ENCODE measurements at regions not wholly inside any gene's neighbourhood (a gene's known extent, or its start where the extent isn't known, plus 50 kb on each side); places are given as distances from the start of the nearest gene placed in this dataset.

DNA sequence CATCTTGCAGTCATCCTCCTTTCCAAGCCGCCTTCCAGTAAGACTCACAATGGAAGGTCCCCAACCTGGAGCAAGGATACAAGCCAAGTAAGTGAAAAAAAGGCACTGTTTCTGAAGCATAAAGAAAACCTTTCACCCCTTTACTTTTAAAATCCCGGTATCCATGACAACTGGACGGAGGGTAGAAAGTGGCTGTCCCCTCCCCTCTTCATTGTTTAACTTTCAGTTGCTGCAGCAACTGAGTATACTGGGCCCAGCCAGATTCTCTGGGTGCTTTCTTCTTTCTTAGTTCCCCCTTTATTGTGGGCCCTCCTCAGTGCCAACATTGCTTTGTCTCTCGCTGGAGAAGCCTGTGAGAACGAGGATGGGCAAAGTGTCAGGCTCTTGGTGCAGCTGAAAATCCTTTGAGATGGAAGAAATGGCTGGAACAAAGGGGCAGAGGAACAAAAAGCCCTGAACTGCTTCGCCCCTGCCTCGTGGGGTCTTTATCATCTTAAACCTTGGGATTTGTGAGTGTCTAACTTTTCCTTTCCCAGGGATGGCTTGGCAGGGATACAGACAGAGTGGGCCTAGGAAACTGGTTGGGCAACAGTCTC lies 224.0 kb upstream of the RGMA start:
- Mint-ChIP-seq H3K27me3 (peaks cover 2% of the 10 kb centered on the region), H3K4me1 (no peaks in the 10 kb centered on the region), H3K4me3 (no peak overlapping the region), H3K27ac (no peak overlapping the region), H3K9me3 (no peaks in the 10 kb centered on the region), H3K36me3 (no peaks in the 10 kb centered on the region)

DNA sequence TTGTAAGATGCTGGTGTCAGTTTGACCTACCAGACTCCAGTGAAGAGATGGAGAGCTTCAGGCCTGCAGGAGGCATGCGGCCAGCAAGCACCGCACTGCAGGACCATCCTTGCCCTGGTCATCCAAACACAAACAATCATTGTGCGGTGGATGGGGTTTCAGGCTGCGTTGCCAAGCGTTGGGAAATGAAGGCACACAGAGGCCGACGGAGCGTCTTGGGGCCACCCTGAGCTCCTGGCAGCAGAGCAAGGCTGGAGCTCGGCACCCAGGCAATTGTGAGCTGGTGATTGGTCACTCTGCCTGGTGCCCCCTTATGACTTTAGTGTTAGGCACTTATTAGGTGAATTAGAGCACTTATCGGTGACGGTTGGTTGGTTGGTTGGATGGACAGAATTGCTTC lies 222.6 kb upstream of the RGMA start:
- Mint-ChIP-seq H3K27me3 (peaks cover 2% of the 10 kb centered on the region), H3K4me1 (no peaks in the 10 kb centered on the region), H3K9me3 (no peaks in the 10 kb centered on the region), H3K36me3 (no peaks in the 10 kb centered on the region), H3K27ac (no peak overlapping the region), H3K4me3 (no peak overlapping the region)

- no peak overlapping the region for H3K27ac Mint-ChIP-seq
- no peak overlapping the region for H3K4me3 Mint-ChIP-seq
Observed at GRCh38 chr15:93308026-93308690, 219.1 kb upstream of the RGMA start.

GRCh38 chr15:93307513-93307912 lies 218.5 kb upstream of the RGMA start:
- H3K4me1 Mint-ChIP-seq: no peaks in the 10 kb centered on the region
- H3K9me3 Mint-ChIP-seq: no peaks in the 10 kb centered on the region
- no peak overlapping the region for H3K27ac Mint-ChIP-seq
- H3K4me3 Mint-ChIP-seq: no peak overlapping the region
- H3K27me3 Mint-ChIP-seq: peaks cover 3% of the 10 kb centered on the region
- no peaks in the 10 kb centered on the region for H3K36me3 Mint-ChIP-seq

More at GRCh38 chr15:93308026-93308690, 219.1 kb upstream of the RGMA start:
- no peaks in the 10 kb centered on the region for H3K36me3 Mint-ChIP-seq
- peaks cover 3% of the 10 kb centered on the region for H3K27me3 Mint-ChIP-seq
- no peaks in the 10 kb centered on the region for H3K9me3 Mint-ChIP-seq
- H3K4me1 Mint-ChIP-seq: no peaks in the 10 kb centered on the region

DNA sequence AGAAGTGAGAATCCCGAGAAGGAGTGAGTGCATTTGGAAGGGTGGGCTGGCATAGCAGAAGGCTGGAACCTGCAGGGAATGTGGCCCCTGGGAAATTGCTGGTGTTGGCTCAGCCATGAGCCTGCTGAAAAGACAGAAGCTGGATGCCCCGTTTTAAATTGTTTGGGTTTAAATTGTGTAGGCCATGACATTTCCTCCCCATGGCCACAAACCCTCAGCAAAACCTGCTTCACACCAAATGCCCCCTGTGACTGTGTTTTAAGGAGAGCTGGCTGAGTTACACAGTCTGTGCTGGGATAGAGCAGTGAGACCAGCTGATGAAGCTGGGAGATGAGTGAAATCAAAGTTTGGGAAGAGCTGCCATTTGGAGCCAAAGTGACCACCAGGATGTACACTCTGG lies 216.3 kb upstream of the RGMA start:
- H3K9me3 Mint-ChIP-seq: no peaks in the 10 kb centered on the region
- H3K36me3 Mint-ChIP-seq: no peaks in the 10 kb centered on the region
- H3K27me3 Mint-ChIP-seq: peaks cover 3% of the 10 kb centered on the region
- H3K27ac Mint-ChIP-seq: no peak overlapping the region
- no peaks in the 10 kb centered on the region for H3K4me1 Mint-ChIP-seq
- no peak overlapping the region for H3K4me3 Mint-ChIP-seq

GRCh38 chr15:93302080-93302765 lies 213.2 kb upstream of the RGMA start:
- H3K27ac Mint-ChIP-seq: no peak overlapping the region
- H3K36me3 Mint-ChIP-seq: no peaks in the 10 kb centered on the region
- peaks cover 2% of the 10 kb centered on the region for H3K27me3 Mint-ChIP-seq
- H3K4me1 Mint-ChIP-seq: no peaks in the 10 kb centered on the region
- no peak overlapping the region for H3K4me3 Mint-ChIP-seq
- H3K9me3 Mint-ChIP-seq: no peaks in the 10 kb centered on the region

GRCh38 chr15:93300796-93301195 lies 211.8 kb upstream of the RGMA start:
- Mint-ChIP-seq H3K27me3 (peaks cover 2% of the 10 kb centered on the region), H3K9me3 (no peaks in the 10 kb centered on the region), H3K4me3 (no peak overlapping the region), H3K4me1 (no peaks in the 10 kb centered on the region), H3K27ac (no peak overlapping the region), H3K36me3 (no peaks in the 10 kb centered on the region)

- H3K4me3 Mint-ChIP-seq: no peak overlapping the region
- H3K4me1 Mint-ChIP-seq: no peaks in the 10 kb centered on the region
Observed at GRCh38 chr15:93299675-93300074, 210.7 kb upstream of the RGMA start.

GRCh38 chr15:93298901-93299300 lies 209.9 kb upstream of the RGMA start:
- no peak overlapping the region for H3K27ac Mint-ChIP-seq
- H3K4me1 Mint-ChIP-seq: no peaks in the 10 kb centered on the region
- H3K9me3 Mint-ChIP-seq: no peaks in the 10 kb centered on the region
- H3K27me3 Mint-ChIP-seq: no peaks in the 10 kb centered on the region
- no peak overlapping the region for H3K4me3 Mint-ChIP-seq
- H3K36me3 Mint-ChIP-seq: no peaks in the 10 kb centered on the region

More at GRCh38 chr15:93299675-93300074, 210.7 kb upstream of the RGMA start:
- Mint-ChIP-seq H3K27me3 (no peaks in the 10 kb centered on the region), H3K27ac (no peak overlapping the region), H3K9me3 (no peaks in the 10 kb centered on the region), H3K36me3 (no peaks in the 10 kb centered on the region)

- Mint-ChIP-seq H3K9me3 (no peaks in the 10 kb centered on the region), H3K4me1 (no peaks in the 10 kb centered on the region), H3K27me3 (peaks cover 2% of the 10 kb centered on the region), H3K4me3 (no peak overlapping the region), H3K36me3 (no peaks in the 10 kb centered on the region), H3K27ac (no peak overlapping the region)
Observed at GRCh38 chr15:93296759-93297500, 207.9 kb upstream of the RGMA start.

DNA sequence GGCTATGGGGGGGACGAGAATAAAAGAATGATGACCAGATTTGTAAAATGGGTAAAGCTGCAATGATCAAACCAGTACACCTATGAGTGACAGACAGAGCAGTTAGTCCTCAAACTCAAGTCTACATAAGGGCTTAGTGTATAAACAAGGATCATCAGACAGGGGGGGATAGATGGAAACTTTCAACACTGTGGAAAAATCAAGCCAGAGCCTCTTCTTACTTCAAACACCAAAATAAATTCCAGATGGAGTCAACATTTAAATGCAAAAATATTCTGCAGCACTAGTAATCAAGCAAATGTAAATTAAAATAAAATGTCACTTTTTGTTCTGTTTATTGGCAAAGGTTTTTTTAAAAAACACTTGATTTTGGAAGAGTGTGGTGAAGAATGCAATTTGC lies 205.9 kb upstream of the RGMA start:
- H3K27me3 Mint-ChIP-seq: peaks cover 12% of the 10 kb centered on the region
- H3K4me3 Mint-ChIP-seq: no peak overlapping the region
- no peaks in the 10 kb centered on the region for H3K9me3 Mint-ChIP-seq
- H3K4me1 Mint-ChIP-seq: no peaks in the 10 kb centered on the region
- no peaks in the 10 kb centered on the region for H3K36me3 Mint-ChIP-seq
- no peak overlapping the region for H3K27ac Mint-ChIP-seq

DNA sequence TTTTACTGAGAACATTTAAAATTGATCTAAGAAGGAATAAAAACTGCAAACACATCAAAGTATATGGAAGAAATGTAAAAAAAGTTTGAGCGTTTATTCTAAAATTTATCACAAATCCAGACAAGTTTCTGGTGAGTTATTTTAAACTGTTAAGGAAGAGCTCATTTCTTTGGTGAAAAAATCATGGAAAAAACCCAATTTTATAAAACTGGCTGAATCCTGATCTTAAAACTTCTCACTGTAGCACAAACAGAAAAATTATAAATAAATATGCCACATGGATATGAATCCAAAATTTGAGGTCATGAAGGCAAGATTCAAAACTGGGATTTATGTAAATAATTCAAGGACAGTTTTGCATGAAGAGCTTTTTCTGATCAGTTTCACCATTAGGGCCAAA lies 205.1 kb upstream of the RGMA start:
- Mint-ChIP-seq H3K27me3 (peaks cover 14% of the 10 kb centered on the region), H3K36me3 (no peaks in the 10 kb centered on the region), H3K9me3 (no peaks in the 10 kb centered on the region), H3K4me1 (no peaks in the 10 kb centered on the region), H3K4me3 (no peak overlapping the region), H3K27ac (no peak overlapping the region)

DNA sequence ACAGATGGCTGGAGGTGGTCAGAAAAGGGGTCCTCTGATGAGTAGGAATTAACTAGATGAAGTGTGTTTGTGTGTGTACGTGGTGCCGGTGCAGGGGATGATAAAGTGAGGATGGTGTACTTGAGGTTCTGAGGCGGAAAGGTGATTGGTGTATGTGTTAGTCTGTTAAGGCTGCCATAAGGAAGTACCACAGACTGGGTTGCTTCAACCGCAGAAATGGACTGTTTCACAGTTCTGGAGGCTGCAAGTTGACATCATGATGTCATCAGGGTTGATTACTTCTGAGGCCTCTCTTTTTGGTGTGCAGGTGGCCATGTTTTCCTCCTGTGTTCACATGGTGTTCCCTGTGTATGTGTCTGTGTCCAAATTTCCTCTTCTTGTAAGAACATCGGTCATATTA lies 202.4 kb upstream of the RGMA start:
- H3K4me3 Mint-ChIP-seq: no peak overlapping the region
- no peaks in the 10 kb centered on the region for H3K4me1 Mint-ChIP-seq
- no peaks in the 10 kb centered on the region for H3K36me3 Mint-ChIP-seq
- H3K9me3 Mint-ChIP-seq: no peaks in the 10 kb centered on the region
- H3K27me3 Mint-ChIP-seq: peaks cover 19% of the 10 kb centered on the region
- no peak overlapping the region for H3K27ac Mint-ChIP-seq

DNA sequence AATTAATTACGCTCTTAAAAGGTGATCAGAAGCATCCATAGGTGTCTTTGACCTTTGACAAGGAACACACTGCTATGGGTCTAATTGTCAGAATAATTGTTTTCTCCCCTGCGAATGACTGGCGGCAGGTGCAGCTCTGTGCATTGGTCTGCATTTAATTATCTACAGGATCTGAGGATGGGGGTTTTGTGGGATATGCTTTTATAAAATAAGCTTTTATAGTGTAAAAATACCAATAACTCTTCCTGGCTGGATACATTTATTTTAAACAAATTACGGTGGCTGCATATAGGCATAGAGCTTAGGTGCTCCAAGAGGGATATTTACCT lies 201.6 kb upstream of the RGMA start:
- no peak overlapping the region for H3K27ac Mint-ChIP-seq
- H3K4me3 Mint-ChIP-seq: no peak overlapping the region
- H3K4me1 Mint-ChIP-seq: no peaks in the 10 kb centered on the region
- no peaks in the 10 kb centered on the region for H3K36me3 Mint-ChIP-seq
- peaks cover 21% of the 10 kb centered on the region for H3K27me3 Mint-ChIP-seq
- H3K9me3 Mint-ChIP-seq: no peaks in the 10 kb centered on the region

DNA sequence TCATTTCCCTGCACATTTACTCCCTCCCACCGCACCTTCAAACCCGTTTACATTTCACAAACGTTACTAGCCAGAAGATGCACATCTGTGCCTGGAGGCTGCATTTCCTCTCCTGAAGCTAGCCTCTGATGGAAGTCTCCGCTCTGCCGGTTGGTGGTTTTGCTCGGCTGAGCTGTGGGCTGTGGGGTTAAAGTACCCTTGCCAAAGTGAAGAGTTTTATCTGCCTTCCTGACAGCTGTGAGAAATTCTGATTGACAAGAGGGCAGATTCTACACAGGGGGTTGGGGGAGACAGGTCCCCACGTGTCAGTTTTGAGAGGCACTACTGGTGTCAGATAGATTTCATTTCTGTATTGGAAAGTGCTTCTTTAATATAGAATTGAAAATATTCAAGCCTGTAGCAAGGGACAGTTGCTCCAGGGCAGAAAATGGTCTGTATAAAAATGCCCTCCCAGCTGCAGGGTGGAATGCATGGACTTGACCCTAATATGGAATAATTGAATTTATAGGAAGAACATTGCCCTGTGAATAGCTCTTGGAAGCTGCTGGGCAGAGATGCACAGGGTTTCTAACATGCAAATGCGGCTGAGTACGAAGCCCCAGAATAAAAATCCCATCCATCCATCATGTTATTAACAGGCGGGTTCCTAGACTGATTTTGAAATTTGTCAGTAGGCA lies 201.1 kb upstream of the RGMA start:
- Mint-ChIP-seq H3K9me3 (no peaks in the 10 kb centered on the region), H3K27ac (no peak overlapping the region), H3K27me3 (peaks cover 21% of the 10 kb centered on the region), H3K4me3 (no peak overlapping the region), H3K36me3 (no peaks in the 10 kb centered on the region), H3K4me1 (no peaks in the 10 kb centered on the region)
